Naive thymus-derived CD4-positive, alpha-beta T cell (primary cell): ENCODE measurements at regions not wholly inside any gene's neighbourhood (a gene's known extent, or its start where the extent isn't known, plus 50 kb on each side); places are given as distances from the start of the nearest gene placed in this dataset.
A peak's percentile ranks its signal among the peaks of the same experiment; 100 is the strongest.

Source experiments
- ATAC-seq: fragments of 150-1000 bp; cut with Tn5 transposase; 2 replicates; pipeline ENCODE4 v1.10.0; 2021; ENCODE audit warnings: mild to moderate bottlenecking, moderate library complexity
- CTCF ChIA-PET: fragments of 350-600 bp; sonication (Branson Sonifier 250); formaldehyde crosslinking; loops from one replicate; lab custom pipeline; 2021; ENCODE audit warnings: antibody characterized with exemption; lab: Charles Lee
- POLR2A ChIA-PET: fragments of 350-600 bp; sonication (Branson Sonifier 250); formaldehyde crosslinking; loops from one replicate; lab custom pipeline; 2021; ENCODE audit warnings: antibody characterized with exemption, inconsistent platforms; lab: Charles Lee
- DNase-seq, 9 donors: peaks; one replicate each; pipeline versions ENCODE4 v3.0.0 to v3.0.0-alpha.2; 2020 to 2022; ENCODE audit warnings: mixed read lengths in 1 of 9
- H3K27ac ChIP-seq: one replicate; pipeline ENCODE4 v1.7.0; 2013; ENCODE audit warnings: mild to moderate bottlenecking, low read depth, low read length, moderate library complexity
- H3K27me3 ChIP-seq, 2 donors: one replicate each; pipeline ENCODE4 v1.7.0; 2013; ENCODE audit warnings: low read length in 2 of 2, mild to moderate bottlenecking in 2 of 2, moderate library complexity in 2 of 2; ENCODE audit not compliant: control insufficient read depth in 2 of 2, insufficient read depth in 2 of 2
- H3K36me3 ChIP-seq, 3 experiments: 1 replicate in 2 of 3; 2 replicates in 1 of 3; pipeline ENCODE4 v1.7.0; 2013; ENCODE audit warnings: low read length in 3 of 3, mild to moderate bottlenecking in 3 of 3, moderate library complexity in 1 of 3; ENCODE audit not compliant: insufficient read depth in 3 of 3, control insufficient read depth in 2 of 3
- H3K4me1 ChIP-seq, 2 donors: one replicate each; pipeline ENCODE4 v1.7.0; 2013; ENCODE audit warnings: low read length in 2 of 2, mild to moderate bottlenecking in 2 of 2, moderate library complexity in 1 of 2; ENCODE audit not compliant: control insufficient read depth in 2 of 2, insufficient read depth in 2 of 2
- H3K4me3 ChIP-seq: 2 replicates; pipeline ENCODE4 v1.7.0; 2013; ENCODE audit warnings: mild to moderate bottlenecking, low read length
- H3K9me3 ChIP-seq, 3 experiments: 1 replicate in 2 of 3; 2 replicates in 1 of 3; pipeline ENCODE4 v1.7.0; 2013; ENCODE audit warnings: low read length in 3 of 3; ENCODE audit not compliant: control insufficient read depth in 2 of 3
- H3K27ac Mint-ChIP-seq, 9 donors: one replicate each; pipeline ENCODE4 v1.8.0; 2020 to 2022; ENCODE audit warnings: mixed read lengths in 9 of 9, mild to moderate bottlenecking in 8 of 9, moderate library complexity in 5 of 9, inconsistent platforms in 2 of 9
- H3K27me3 Mint-ChIP-seq, 5 donors: one replicate each; pipeline ENCODE4 v1.8.0; 2021 to 2022; ENCODE audit warnings: mixed read lengths in 5 of 5, mild to moderate bottlenecking in 1 of 5
- H3K36me3 Mint-ChIP-seq, 5 donors: one replicate each; pipeline ENCODE4 v1.8.0; 2020 to 2022; ENCODE audit warnings: mixed read lengths in 5 of 5, mild to moderate bottlenecking in 3 of 5, inconsistent platforms in 1 of 5
- H3K4me1 Mint-ChIP-seq, 7 donors: one replicate each; pipeline ENCODE4 v1.8.0; 2020 to 2022; ENCODE audit warnings: mixed read lengths in 7 of 7, mild to moderate bottlenecking in 3 of 7, inconsistent platforms in 1 of 7
- H3K4me3 Mint-ChIP-seq, 10 donors: one replicate each; pipeline ENCODE4 v1.8.0; 2020 to 2022; ENCODE audit warnings: mild to moderate bottlenecking in 10 of 10, mixed read lengths in 10 of 10, moderate library complexity in 6 of 10, inconsistent platforms in 2 of 10
- H3K9me3 Mint-ChIP-seq, 11 donors: one replicate each; pipeline ENCODE4 v1.8.0; 2020 to 2022; ENCODE audit warnings: mixed read lengths in 11 of 11, mild to moderate bottlenecking in 4 of 11, inconsistent platforms in 1 of 11, moderate library complexity in 1 of 11
- intact Hi-C, 2 donors: fragments of 100-400 bp; cut with micrococcal nuclease; formaldehyde crosslinking; loops; one replicate each; pipeline ENCODE4 v1.15.1; 2023

DNA sequence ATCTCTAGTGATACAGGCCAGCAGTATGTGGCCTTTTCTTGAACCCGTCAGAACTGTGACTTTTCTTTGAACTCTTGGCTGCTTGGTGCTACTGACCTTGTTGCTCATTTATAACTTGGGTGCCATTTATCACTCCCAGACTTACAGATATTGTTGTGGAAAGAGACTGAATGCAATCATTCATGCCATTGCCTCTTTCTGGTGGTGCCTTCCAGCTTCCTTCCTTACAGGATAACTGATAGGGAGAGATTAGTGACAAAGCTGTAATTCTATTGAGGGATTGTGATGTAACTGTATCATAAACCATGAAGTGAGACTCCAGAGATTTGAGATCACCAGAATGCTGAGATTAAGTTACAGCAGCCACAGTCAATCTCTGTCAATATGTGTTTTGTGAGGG lies 256.5 kb downstream of the USP25 start:
- peaks cover 0 to 19% (median 7%) of the 10 kb centered on the region in 5 donors for H3K27me3 Mint-ChIP-seq
- no peaks in the 10 kb centered on the region for H3K36me3 Mint-ChIP-seq
- Histone ChIP-seq H3K9me3 (no peaks in the 10 kb centered on the region), H3K36me3 (no peaks in the 10 kb centered on the region), H3K27me3 (no peaks in the 10 kb centered on the region), H3K4me1 (no peaks in the 10 kb centered on the region), H3K4me3 (no peak overlapping the region), H3K27ac (no peak overlapping the region)
- no peak overlapping the region for H3K4me3 Mint-ChIP-seq
- intact Hi-C loops: no loop called here
- H3K4me1 Mint-ChIP-seq: peaks cover 0 to 2% (median 0%) of the 10 kb centered on the region in 7 donors
- ATAC-seq (no peak), DNase-seq (no peak)
- POLR2A ChIA-PET: no interaction called here
- CTCF ChIA-PET: no interaction called here
- peak overlapping the region in 1 of 9 donors; percentile 30 for H3K27ac Mint-ChIP-seq
- peaks cover 0 to 10% (median 0%) of the 10 kb centered on the region in 11 donors for H3K9me3 Mint-ChIP-seq

DNA sequence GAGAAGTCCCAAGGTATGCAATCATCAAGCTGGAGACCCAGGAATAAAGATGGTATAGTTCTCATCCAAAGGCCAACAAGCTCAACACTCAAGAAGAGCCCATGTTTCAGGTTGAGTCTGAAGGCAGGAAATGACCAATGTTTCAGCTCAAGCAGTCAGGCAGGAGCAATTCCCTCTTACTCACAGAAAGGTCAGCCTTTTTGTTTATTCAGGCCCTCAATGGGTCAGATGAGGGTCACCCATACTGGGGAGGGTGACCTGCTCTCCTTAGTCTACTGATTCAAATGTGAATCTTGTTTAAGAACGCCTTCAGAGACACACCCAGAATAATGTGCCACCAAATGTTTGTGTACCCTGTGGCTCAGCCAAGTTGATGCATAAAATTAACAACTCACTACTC lies 262.4 kb downstream of the USP25 start:
- DNase-seq: no peak
- POLR2A ChIA-PET: no interaction called here
- CTCF ChIA-PET: no interaction called here
- H3K27ac ChIP-seq: no peak overlapping the region
- Mint-ChIP-seq H3K4me1 (no peaks in the 10 kb centered on the region), H3K27ac (no peak overlapping the region), H3K4me3 (no peak overlapping the region), H3K36me3 (no peaks in the 10 kb centered on the region), H3K9me3 (no peaks in the 10 kb centered on the region), H3K27me3 (peaks cover 0 to 4% (median 0%) of the 10 kb centered on the region in 5 donors)
- no peaks in the 10 kb centered on the region for H3K36me3 ChIP-seq
- no peaks in the 10 kb centered on the region for H3K4me1 ChIP-seq
- H3K27me3 ChIP-seq: no peaks in the 10 kb centered on the region
- ATAC-seq: no peak
- no peaks in the 10 kb centered on the region for H3K9me3 ChIP-seq
- intact Hi-C loops: no loop called here
- no peak overlapping the region for H3K4me3 ChIP-seq

- Mint-ChIP-seq H3K4me3 (no peak overlapping the region), H3K36me3 (no peaks in the 10 kb centered on the region), H3K9me3 (no peaks in the 10 kb centered on the region), H3K27me3 (peaks cover 0 to 4% (median 0%) of the 10 kb centered on the region in 5 donors), H3K27ac (no peak overlapping the region), H3K4me1 (no peaks in the 10 kb centered on the region)
- Histone ChIP-seq H3K27ac (no peak overlapping the region), H3K9me3 (no peaks in the 10 kb centered on the region), H3K4me3 (no peak overlapping the region), H3K4me1 (no peaks in the 10 kb centered on the region), H3K27me3 (no peaks in the 10 kb centered on the region), H3K36me3 (no peaks in the 10 kb centered on the region)
- ATAC-seq: no peak
- CTCF ChIA-PET: no interaction called here
- POLR2A ChIA-PET: no interaction called here
- intact Hi-C loops: no loop called here
- no peak for DNase-seq
Measured at GRCh38 chr21:15993951-15994350, 264.2 kb downstream of the USP25 start.

DNA sequence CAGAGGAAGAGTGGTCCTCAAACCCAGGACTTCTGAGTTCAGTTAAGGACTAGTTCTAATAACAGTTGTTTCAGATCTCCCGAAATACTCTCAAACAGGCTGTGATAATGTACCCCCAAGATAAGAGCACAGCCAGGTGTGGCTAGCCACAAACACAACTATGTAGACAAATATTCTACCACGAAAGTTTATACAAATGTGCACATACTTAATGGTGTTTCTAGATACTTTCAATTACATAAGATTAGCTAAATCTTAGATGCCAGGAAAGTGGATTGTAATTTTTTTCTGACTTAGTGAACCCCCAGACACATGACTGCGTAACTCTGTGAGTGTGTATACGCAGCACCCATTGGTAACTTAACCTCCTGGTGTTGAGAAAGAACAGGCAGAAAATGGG lies 270.0 kb downstream of the USP25 start:
- Mint-ChIP-seq H3K36me3 (no peaks in the 10 kb centered on the region), H3K9me3 (peaks cover 0 to 1% (median 0%) of the 10 kb centered on the region in 11 donors), H3K27me3 (peaks cover 0 to 13% (median 4%) of the 10 kb centered on the region in 5 donors), H3K4me3 (no peak overlapping the region), H3K27ac (no peak overlapping the region), H3K4me1 (no peaks in the 10 kb centered on the region)
- Histone ChIP-seq H3K36me3 (no peaks in the 10 kb centered on the region), H3K4me3 (no peak overlapping the region), H3K27me3 (no peaks in the 10 kb centered on the region), H3K9me3 (no peaks in the 10 kb centered on the region), H3K27ac (no peak overlapping the region), H3K4me1 (no peaks in the 10 kb centered on the region)
- POLR2A ChIA-PET: no interaction called here
- DNase-seq: no peak
- CTCF ChIA-PET: no interaction called here
- intact Hi-C loops: no loop called here
- no peak for ATAC-seq

GRCh38 chr21:16002874-16003466 lies 273.2 kb downstream of the USP25 start:
- CTCF ChIA-PET: interaction anchor here (0.6 kb wide), 1 partner anchor 79 kb away, joined by 3 read pairs; no protein-coding TSS in a partner anchor
- Mint-ChIP-seq H3K9me3 (peaks cover 0 to 1% (median 0%) of the 10 kb centered on the region in 11 donors), H3K27me3 (peaks cover 0 to 13% (median 0%) of the 10 kb centered on the region in 5 donors), H3K4me1 (no peaks in the 10 kb centered on the region), H3K27ac (no peak overlapping the region), H3K4me3 (no peak overlapping the region), H3K36me3 (no peaks in the 10 kb centered on the region)
- no peaks in the 10 kb centered on the region for H3K36me3 ChIP-seq
- ATAC-seq (no peak), DNase-seq (no peak)
- no peak overlapping the region for H3K4me3 ChIP-seq
- POLR2A ChIA-PET: no interaction called here
- intact Hi-C loops: loop anchor here in 1 of 2 donors (1.0 kb wide), 1 partner anchor 327 kb away; no protein-coding TSS in a partner anchor
- no peaks in the 10 kb centered on the region for H3K4me1 ChIP-seq
- no peak overlapping the region for H3K27ac ChIP-seq
- H3K9me3 ChIP-seq: no peaks in the 10 kb centered on the region
- no peaks in the 10 kb centered on the region for H3K27me3 ChIP-seq

- Mint-ChIP-seq H3K4me1 (no peaks in the 10 kb centered on the region), H3K4me3 (no peak overlapping the region), H3K36me3 (no peaks in the 10 kb centered on the region), H3K9me3 (peaks cover 0 to 1% (median 0%) of the 10 kb centered on the region in 11 donors), H3K27me3 (peaks cover 0 to 13% (median 0%) of the 10 kb centered on the region in 5 donors), H3K27ac (no peak overlapping the region)
- no peaks in the 10 kb centered on the region for H3K4me1 ChIP-seq
- ChIA-PET CTCF (no interaction called here), POLR2A (interaction anchor here (0.6 kb wide), 1 partner anchor 43 kb away, joined by 6 read pairs; no protein-coding TSS in a partner anchor)
- no peaks in the 10 kb centered on the region for H3K36me3 ChIP-seq
- H3K4me3 ChIP-seq: no peak overlapping the region
- no peak for DNase-seq
- no peaks in the 10 kb centered on the region for H3K9me3 ChIP-seq
- intact Hi-C loops: no loop called here
- H3K27ac ChIP-seq: no peak overlapping the region
- no peaks in the 10 kb centered on the region for H3K27me3 ChIP-seq
- no peak for ATAC-seq
Measured at GRCh38 chr21:16004086-16004485, 274.3 kb downstream of the USP25 start.

GRCh38 chr21:16004523-16004922 lies 274.7 kb downstream of the USP25 start:
- Mint-ChIP-seq H3K36me3 (no peaks in the 10 kb centered on the region), H3K4me1 (no peaks in the 10 kb centered on the region), H3K27ac (no peak overlapping the region), H3K9me3 (peaks cover 0 to 1% (median 0%) of the 10 kb centered on the region in 11 donors), H3K4me3 (no peak overlapping the region), H3K27me3 (peaks cover 0 to 13% (median 0%) of the 10 kb centered on the region in 5 donors)
- no peaks in the 10 kb centered on the region for H3K36me3 ChIP-seq
- ChIA-PET POLR2A (interaction anchor here (0.6 kb wide), 1 partner anchor 42 kb away, joined by 6 read pairs; no protein-coding TSS in a partner anchor), CTCF (no interaction called here)
- no peak overlapping the region for H3K27ac ChIP-seq
- DNase-seq (no peak), ATAC-seq (no peak)
- intact Hi-C loops: no loop called here
- no peaks in the 10 kb centered on the region for H3K27me3 ChIP-seq
- no peak overlapping the region for H3K4me3 ChIP-seq
- H3K9me3 ChIP-seq: no peaks in the 10 kb centered on the region
- H3K4me1 ChIP-seq: no peaks in the 10 kb centered on the region
